Activated naive CD4-positive, alpha-beta T cell treated with anti-CD3 and anti-CD28 coated beads, Interleukin-2, amount 50 U/mL, for 16 hours (primary cell): ENCODE measurements at regions not wholly inside any gene's neighbourhood (a gene's known extent, or its start where the extent isn't known, plus 50 kb on each side); places are given as distances from the start of the nearest gene placed in this dataset.

Experiments used
- DNase-seq: peaks from one replicate; pipeline ENCODE4 v3.0.0-alpha.2; 2020

- no peak for DNase-seq
These were observed 102.8 kb downstream of the MAF start for GRCh38 chr16:79497606-79498350.

- no peak for DNase-seq
These were observed 106.6 kb downstream of the MAF start for GRCh38 chr16:79493911-79494310.

- DNase-seq = no peak
These were observed 108.5 kb downstream of the MAF start for GRCh38 chr16:79492036-79492435.

- no peak for DNase-seq
These were observed 115.5 kb downstream of the MAF start for GRCh38 chr16:79485020-79485419.

- DNase-seq = no peak
These were observed 116.3 kb downstream of the MAF start for GRCh38 chr16:79484237-79484636.

- no peak for DNase-seq
These were observed 117.2 kb downstream of the MAF start for GRCh38 chr16:79483336-79483735.

- no peak for DNase-seq
These were observed 118.5 kb downstream of the MAF start for GRCh38 chr16:79482011-79482410.

- DNase-seq = no peak
These were observed 119.6 kb downstream of the MAF start for GRCh38 chr16:79480929-79481328.

- no peak for DNase-seq
These were observed 120.5 kb downstream of the MAF start for GRCh38 chr16:79480056-79480455.

GRCh38 chr16:79476580-79476979, 124.0 kb downstream of the MAF start:
- no peak for DNase-seq

GRCh38 chr16:79475841-79476240, 124.7 kb downstream of the MAF start:
- DNase-seq = no peak

- DNase-seq = no peak
These were observed 127.1 kb downstream of the MAF start for GRCh38 chr16:79473456-79473855.

GRCh38 chr16:79472426-79472825, 128.1 kb downstream of the MAF start:
- DNase-seq = no peak

GRCh38 chr16:79469999-79470398, 130.5 kb downstream of the MAF start:
- no peak for DNase-seq

GRCh38 chr16:79468631-79469030, 131.9 kb downstream of the MAF start:
- no peak for DNase-seq

- no peak for DNase-seq
These were observed 132.4 kb downstream of the MAF start for GRCh38 chr16:79468121-79468552.

- no peak for DNase-seq
These were observed 134.4 kb downstream of the MAF start for GRCh38 chr16:79466111-79466510.

GRCh38 chr16:79463841-79464240, 136.7 kb downstream of the MAF start:
- no peak for DNase-seq

GRCh38 chr16:79456036-79456435, 144.5 kb downstream of the MAF start:
- DNase-seq = no peak

GRCh38 chr16:79452671-79453070, 147.9 kb downstream of the MAF start:
- no peak for DNase-seq

GRCh38 chr16:79451196-79451816, 149.2 kb downstream of the MAF start:
- no peak for DNase-seq

- DNase-seq = no peak
These were observed 150.6 kb downstream of the MAF start for GRCh38 chr16:79449900-79450299.

- no peak for DNase-seq
These were observed 151.3 kb downstream of the MAF start for GRCh38 chr16:79449067-79449769.

- DNase-seq = no peak
These were observed 156.0 kb downstream of the MAF start for GRCh38 chr16:79444572-79444971.
